Ishikawa (cell line): ENCODE measurements at regions not wholly inside any gene's neighbourhood (a gene's known extent, or its start where the extent isn't known, plus 50 kb on each side); places are given as distances from the start of the nearest gene placed in this dataset.

Source experiments
- CEBPB ChIP-seq: IDR thresholded peaks from 2 replicates; pipeline ENCODE4 v1.6.1; 2012
- CREB1 ChIP-seq: IDR thresholded peaks from 2 replicates; pipeline ENCODE4 v1.6.1; 2012; ENCODE audit warnings: low read depth
- EGR1 ChIP-seq: IDR thresholded peaks from 2 replicates; pipeline ENCODE4 v1.6.1; 2012
- EP300 ChIP-seq: IDR thresholded peaks from 2 replicates; pipeline ENCODE4 v1.6.1; 2012; ENCODE audit warnings: borderline replicate concordance
- FOXM1 ChIP-seq: IDR thresholded peaks from 2 replicates; pipeline ENCODE4 v1.6.1; 2012; ENCODE audit warnings: low read depth, borderline replicate concordance
- MAX ChIP-seq: IDR thresholded peaks from 2 replicates; pipeline ENCODE4 v1.6.1; 2012
- NFIC ChIP-seq: IDR thresholded peaks from 2 replicates; pipeline ENCODE4 v1.6.1; 2012
- RAD21 ChIP-seq: IDR thresholded peaks from 2 replicates; pipeline ENCODE4 v1.6.1; 2012; ENCODE audit warnings: low read depth
- REST ChIP-seq: IDR thresholded peaks from 2 replicates; pipeline ENCODE4 v1.6.1; 2012; ENCODE audit warnings: low read depth, mild to moderate bottlenecking
- TAF1 ChIP-seq: IDR thresholded peaks from 2 replicates; pipeline ENCODE4 v1.6.1; 2012; ENCODE audit warnings: low read depth, mild to moderate bottlenecking
- TCF12 ChIP-seq: IDR thresholded peaks from 2 replicates; pipeline ENCODE4 v1.6.1; 2012; ENCODE audit warnings: low read depth
- YY1 ChIP-seq: IDR thresholded peaks from 2 replicates; pipeline ENCODE4 v1.6.1; 2012; ENCODE audit warnings: low read depth
- ZBTB7A ChIP-seq: IDR thresholded peaks from 2 replicates; pipeline ENCODE4 v1.6.1; 2012; ENCODE audit warnings: low read depth

- TF ChIP-seq YY1 (no peak), NFIC (no peak), EGR1 (no peak), CREB1 (no peak), TCF12 (no peak), CEBPB (no peak), EP300 (no peak), TAF1 (no peak), MAX (no peak), ZBTB7A (no peak), RAD21 (no peak), REST (no peak), FOXM1 (no peak)
Measured at GRCh38 chr2:147530033-147530432, 314.8 kb upstream of the ACVR2A start.
